ENCODE measurements at regions not wholly inside any gene's neighbourhood (a gene's known extent, or its start where the extent isn't known, plus 50 kb on each side); places are given as distances from the start of the nearest gene placed in this dataset.

- Histone ChIP-seq H3K27ac (no peak overlapping the region), H3K9me3 (no peaks in the 10 kb centered on the region), H3K4me1 (no peaks in the 10 kb centered on the region), H3K27me3 (no peaks in the 10 kb centered on the region), H3K4me3 (no peak overlapping the region), H3K36me3 (no peaks in the 10 kb centered on the region)
- intact Hi-C loops (cut with DNase I; ENCODE audit: low total_unique reads): no loop called here
- TF ChIP-seq CTCF (IDR thresholded peaks at IDR 0.05) (no peak), POLR2A (IDR thresholded peaks at IDR 0.05) (no peak)
- no peak for DNase-seq
Observed at GRCh38 chr13:59471106-59471505, 692.6 kb downstream of the DIAPH3 start.

GRCh38 chr13:59472134-59472533, 691.6 kb downstream of the DIAPH3 start:
- DNase-seq: no peak
- no peaks in the 10 kb centered on the region for H3K36me3 ChIP-seq
- H3K27me3 ChIP-seq: no peaks in the 10 kb centered on the region
- TF ChIP-seq CTCF (IDR thresholded peaks at IDR 0.05) (no peak), POLR2A (IDR thresholded peaks at IDR 0.05) (no peak)
- H3K27ac ChIP-seq: no peak overlapping the region
- intact Hi-C loops (cut with DNase I; ENCODE audit: low total_unique reads): no loop called here
- no peak overlapping the region for H3K4me3 ChIP-seq
- H3K4me1 ChIP-seq: no peaks in the 10 kb centered on the region
- H3K9me3 ChIP-seq: no peaks in the 10 kb centered on the region

GRCh38 chr13:59474696-59475095, 689.0 kb downstream of the DIAPH3 start:
- H3K4me1 ChIP-seq: no peaks in the 10 kb centered on the region

GRCh38 chr13:59475911-59476310, 687.8 kb downstream of the DIAPH3 start:
- no peak for DNase-seq
- Histone ChIP-seq H3K36me3 (no peaks in the 10 kb centered on the region), H3K27ac (no peak overlapping the region), H3K9me3 (no peaks in the 10 kb centered on the region), H3K4me3 (no peak overlapping the region), H3K4me1 (no peaks in the 10 kb centered on the region), H3K27me3 (no peaks in the 10 kb centered on the region)
- TF ChIP-seq POLR2A (IDR thresholded peaks at IDR 0.05): no peak
- no peak for TF ChIP-seq CTCF (IDR thresholded peaks at IDR 0.05)
- intact Hi-C loops (cut with DNase I; ENCODE audit: low total_unique reads): no loop called here

More at GRCh38 chr13:59474696-59475095, 689.0 kb downstream of the DIAPH3 start:
- Histone ChIP-seq H3K27ac (no peak overlapping the region), H3K36me3 (no peaks in the 10 kb centered on the region), H3K4me3 (no peak overlapping the region), H3K27me3 (no peaks in the 10 kb centered on the region), H3K9me3 (no peaks in the 10 kb centered on the region)
- intact Hi-C loops (cut with DNase I; ENCODE audit: low total_unique reads): no loop called here
- no peak for TF ChIP-seq CTCF (IDR thresholded peaks at IDR 0.05)
- no peak for TF ChIP-seq POLR2A (IDR thresholded peaks at IDR 0.05)
- no peak for DNase-seq

GRCh38 chr13:59476366-59476765, 687.4 kb downstream of the DIAPH3 start:
- H3K27ac ChIP-seq: no peak overlapping the region
- no peaks in the 10 kb centered on the region for H3K27me3 ChIP-seq
- intact Hi-C loops (cut with DNase I; ENCODE audit: low total_unique reads): no loop called here
- no peak for DNase-seq
- H3K4me1 ChIP-seq: no peaks in the 10 kb centered on the region
- TF ChIP-seq POLR2A (IDR thresholded peaks at IDR 0.05): no peak
- no peak for TF ChIP-seq CTCF (IDR thresholded peaks at IDR 0.05)
- H3K9me3 ChIP-seq: no peaks in the 10 kb centered on the region
- no peak overlapping the region for H3K4me3 ChIP-seq
- no peaks in the 10 kb centered on the region for H3K36me3 ChIP-seq
